Epithelial cell of proximal tubule (primary cell): ENCODE measurements at regions not wholly inside any gene's neighbourhood (a gene's known extent, or its start where the extent isn't known, plus 50 kb on each side); places are given as distances from the start of the nearest gene placed in this dataset.
"Not testable (repeated sequence)": the region's sequence is repeated elsewhere in the genome, so short reads cannot be mapped to it uniquely, and the experiment has no call there.

ENCODE experiments used
- DNase-seq: peaks from one replicate; pipeline ENCODE4 v3.0.0-alpha.2; 2011; ENCODE audit warnings: low read depth
- H3K4me3 ChIP-seq: 2 replicates; pipeline ENCODE4 v1.5.1; 2011; ENCODE audit warnings: low read depth, mild to moderate bottlenecking, low read length
- TF ChIP-seq, protein P1 (sequence below): conservative IDR thresholded peaks from 2 replicates; pipeline ENCODE4 v1.5.1; 2012; ENCODE audit warnings: low read depth, mild to moderate bottlenecking, low read length

DNA sequence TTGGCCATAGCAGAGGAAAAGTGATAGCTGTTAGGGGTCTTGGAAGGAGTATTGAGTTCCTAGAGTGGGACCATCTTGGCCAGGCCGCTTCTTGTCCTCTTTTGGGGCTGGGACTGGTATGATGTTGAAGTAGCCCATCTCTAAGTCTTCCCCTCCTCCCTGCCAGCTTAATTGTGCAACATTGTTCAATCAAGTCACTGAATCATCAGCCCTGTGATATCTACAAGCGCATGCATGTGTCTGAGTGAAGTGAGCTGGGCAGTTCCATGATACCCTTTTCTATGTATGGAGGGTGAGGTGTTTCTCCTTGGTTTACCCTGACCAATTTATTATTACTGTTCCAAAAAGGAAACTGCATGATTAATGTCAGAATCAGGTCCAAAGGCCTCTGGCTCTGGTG, 112.2 kb downstream of the C9orf152 start:
- TF ChIP-seq, protein P1, sequence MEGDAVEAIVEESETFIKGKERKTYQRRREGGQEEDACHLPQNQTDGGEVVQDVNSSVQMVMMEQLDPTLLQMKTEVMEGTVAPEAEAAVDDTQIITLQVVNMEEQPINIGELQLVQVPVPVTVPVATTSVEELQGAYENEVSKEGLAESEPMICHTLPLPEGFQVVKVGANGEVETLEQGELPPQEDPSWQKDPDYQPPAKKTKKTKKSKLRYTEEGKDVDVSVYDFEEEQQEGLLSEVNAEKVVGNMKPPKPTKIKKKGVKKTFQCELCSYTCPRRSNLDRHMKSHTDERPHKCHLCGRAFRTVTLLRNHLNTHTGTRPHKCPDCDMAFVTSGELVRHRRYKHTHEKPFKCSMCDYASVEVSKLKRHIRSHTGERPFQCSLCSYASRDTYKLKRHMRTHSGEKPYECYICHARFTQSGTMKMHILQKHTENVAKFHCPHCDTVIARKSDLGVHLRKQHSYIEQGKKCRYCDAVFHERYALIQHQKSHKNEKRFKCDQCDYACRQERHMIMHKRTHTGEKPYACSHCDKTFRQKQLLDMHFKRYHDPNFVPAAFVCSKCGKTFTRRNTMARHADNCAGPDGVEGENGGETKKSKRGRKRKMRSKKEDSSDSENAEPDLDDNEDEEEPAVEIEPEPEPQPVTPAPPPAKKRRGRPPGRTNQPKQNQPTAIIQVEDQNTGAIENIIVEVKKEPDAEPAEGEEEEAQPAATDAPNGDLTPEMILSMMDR, result no peak
- DNase-seq, result peak; percentile 52
- H3K4me3 ChIP-seq, result no peak overlapping the region

DNA sequence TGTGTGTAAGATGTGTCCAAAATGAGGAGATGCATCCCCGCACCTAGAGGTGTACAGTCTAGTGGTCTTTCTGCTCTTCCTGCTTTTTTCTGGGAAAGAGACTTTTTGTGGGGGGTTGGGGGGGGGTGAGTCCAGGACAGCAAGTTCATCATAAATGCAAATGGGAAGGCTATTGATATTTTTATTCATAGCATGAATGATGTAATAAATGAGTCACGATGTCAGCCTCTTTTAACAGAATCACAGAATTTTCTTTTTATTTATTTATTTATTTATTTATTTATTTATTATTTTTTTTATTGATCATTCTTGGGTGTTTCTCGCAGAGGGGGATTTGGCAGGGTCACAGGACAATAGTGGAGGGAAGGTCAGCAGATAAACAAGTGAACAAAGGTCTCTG, 111.3 kb downstream of the C9orf152 start:
- DNase-seq, H3K4me3 ChIP-seq: not testable (repeated sequence)

DNA sequence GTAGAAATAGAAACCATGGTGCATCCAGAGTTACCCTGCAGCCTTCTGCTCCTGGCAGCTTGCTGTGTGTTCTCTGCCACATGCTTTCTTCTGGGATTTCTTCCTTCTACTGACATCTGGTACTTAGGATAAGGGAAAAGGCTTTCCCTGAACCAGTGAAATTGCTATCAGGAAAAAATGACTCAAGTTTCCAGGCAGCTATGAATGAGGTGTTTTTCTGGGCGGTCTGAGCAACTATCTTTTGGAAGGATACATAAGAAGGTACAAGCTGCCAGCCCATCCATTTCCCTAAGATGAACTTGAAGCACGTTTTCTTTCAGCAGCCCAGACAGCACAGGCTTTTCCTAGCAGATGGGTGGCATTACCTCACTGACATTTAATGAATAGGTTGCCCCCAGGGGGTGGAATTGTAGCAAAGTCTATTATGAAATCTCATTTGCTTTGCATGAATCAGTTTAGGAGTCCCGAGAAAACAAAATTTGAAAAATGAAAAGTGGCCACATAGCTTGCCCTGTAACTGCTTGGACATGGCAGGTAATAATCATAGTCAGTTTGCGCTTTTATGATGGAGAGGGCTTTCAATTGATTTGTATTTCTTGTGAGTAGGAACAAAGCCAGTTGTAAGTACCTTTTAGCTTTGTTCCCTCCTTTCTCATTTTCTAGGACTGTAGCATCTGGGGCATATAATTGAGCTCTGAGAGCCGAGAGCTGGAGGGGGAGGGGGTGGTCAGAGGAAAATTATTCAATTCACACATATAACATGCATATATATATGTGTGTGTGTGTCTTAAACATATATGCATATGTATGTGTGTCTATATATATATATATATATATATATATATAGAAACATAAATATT, 108.5 kb downstream of the C9orf152 start:
- no peak for DNase-seq
- TF ChIP-seq, protein P1, result no peak

DNA sequence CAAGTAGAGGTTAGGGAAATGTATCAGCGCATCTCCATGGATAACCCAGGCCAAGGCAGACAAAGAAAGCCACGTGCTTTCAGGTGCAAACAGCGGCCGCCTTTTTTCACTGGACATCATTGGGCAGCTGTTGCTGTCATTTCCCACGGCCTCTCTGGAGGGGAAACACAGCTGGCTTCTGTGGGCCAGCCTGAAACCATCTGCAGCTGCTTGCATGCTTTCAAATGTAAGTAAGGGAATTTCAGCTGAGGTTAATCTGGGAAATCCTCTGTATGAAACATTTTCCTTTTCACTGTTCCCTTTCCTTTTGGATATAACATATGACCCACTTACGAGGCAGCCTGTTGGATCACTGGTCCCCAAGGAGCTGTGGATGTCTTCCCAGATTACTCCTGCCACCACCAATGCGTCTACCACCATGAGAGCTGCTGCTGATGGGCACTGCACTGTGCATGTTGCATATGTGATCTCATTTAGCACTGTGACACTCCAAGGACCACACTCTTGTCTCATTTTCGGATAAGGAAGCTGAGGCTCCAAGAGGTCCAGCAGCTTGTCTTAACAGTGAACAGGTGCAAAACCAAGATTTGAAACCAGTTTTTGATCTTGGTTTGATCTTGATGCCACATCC, 106.3 kb downstream of the C9orf152 start:
- TF ChIP-seq, protein P1, result no peak
- no peak overlapping the region for H3K4me3 ChIP-seq
- DNase-seq, result no peak

More for the DNA sequence above, 108.5 kb downstream of the C9orf152 start:
- H3K4me3 ChIP-seq, result no peak overlapping the region

DNA sequence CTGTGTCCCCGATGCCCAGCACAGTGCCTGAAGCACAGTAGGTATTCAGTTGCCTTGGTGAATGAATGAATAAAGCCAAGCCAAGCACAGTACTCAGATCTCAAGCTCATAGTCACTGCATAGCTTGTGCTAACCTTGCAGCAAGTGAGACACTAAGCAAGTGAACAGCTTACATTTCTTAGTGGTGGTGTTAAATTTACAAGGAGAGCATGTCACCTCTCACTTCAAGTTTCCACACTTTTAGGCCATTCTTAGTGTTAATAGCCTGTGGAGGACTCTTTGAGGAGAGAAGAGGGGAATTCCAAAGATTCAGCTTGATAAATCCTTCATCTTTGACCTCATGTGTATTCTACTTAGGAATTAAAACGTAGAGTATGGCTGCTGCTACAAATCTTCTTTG, 104.7 kb downstream of the C9orf152 start:
- TF ChIP-seq, protein P1, result no peak
- DNase-seq, result no peak
- no peak overlapping the region for H3K4me3 ChIP-seq

DNA sequence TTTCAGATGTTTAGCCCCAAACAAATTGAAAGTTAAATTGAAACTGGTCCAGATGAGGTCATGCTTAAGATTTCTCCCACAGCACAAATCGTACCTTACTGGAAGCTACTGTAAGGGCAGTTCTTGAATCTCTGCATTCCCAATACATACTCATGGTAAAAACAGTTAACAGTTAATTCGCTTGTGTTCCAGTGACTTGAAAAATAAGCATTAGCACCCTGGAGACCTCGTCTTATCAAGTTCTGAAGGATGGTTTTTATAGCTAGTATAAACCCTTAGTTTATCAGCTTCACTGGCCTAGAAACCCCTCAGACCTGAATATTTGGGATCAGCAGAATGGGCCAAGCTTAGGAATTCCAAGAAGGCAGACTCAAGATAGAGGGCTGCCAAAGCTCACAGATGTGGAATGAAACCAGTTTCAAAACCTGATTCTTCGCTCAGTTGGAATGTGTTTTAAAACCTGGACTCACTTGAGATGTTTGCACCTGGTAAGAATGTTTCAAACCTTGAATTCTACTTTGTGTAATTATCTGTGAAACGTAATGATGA, 103.6 kb downstream of the C9orf152 start:
- H3K4me3 ChIP-seq, result no peak overlapping the region
- TF ChIP-seq, protein P1, result no peak
- DNase-seq, result no peak

DNA sequence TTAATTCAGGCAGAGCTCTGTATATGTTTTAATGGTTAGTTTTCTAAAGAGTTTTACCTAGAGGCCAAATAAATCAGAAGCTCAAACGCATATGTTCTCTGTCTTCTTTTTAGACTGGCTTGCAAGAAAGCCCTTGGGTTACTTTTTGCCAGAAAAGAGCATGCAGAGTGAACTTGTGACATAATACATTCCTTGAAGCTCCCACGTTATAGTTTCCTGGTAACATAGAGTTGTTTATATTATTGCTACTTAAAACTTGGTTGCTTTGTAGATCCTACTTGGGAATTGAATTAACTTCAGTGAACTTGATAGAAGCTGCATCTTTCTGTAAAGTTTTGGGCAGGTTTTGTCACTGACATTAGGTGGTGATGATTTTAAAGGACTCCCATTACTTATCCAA, 102.9 kb downstream of the C9orf152 start:
- TF ChIP-seq, protein P1, result no peak

More for the DNA sequence above, 102.9 kb downstream of the C9orf152 start:
- H3K4me3 ChIP-seq, result no peak overlapping the region
- DNase-seq, result peak; percentile 74
